HG03342 (cell line): ENCODE measurements at regions not wholly inside any gene's neighbourhood (a gene's known extent, or its start where the extent isn't known, plus 50 kb on each side); places are given as distances from the start of the nearest gene placed in this dataset.
"Not testable (repeated sequence)": the region's sequence is repeated elsewhere in the genome, so short reads cannot be mapped to it uniquely, and the experiment has no call there.

Experiments
- ATAC-seq: cut with Tn5 transposase; IDR thresholded peaks from one replicate; pipeline ENCODE4 v1.9.1; 2021; ENCODE audit warnings: mild to moderate bottlenecking, moderate library complexity; ENCODE audit not compliant: unreplicated experiment

- ATAC-seq = no peak
Observed at GRCh38 chr4:86522349-86522748, 71.8 kb upstream of the PTPN13 start.

DNA sequence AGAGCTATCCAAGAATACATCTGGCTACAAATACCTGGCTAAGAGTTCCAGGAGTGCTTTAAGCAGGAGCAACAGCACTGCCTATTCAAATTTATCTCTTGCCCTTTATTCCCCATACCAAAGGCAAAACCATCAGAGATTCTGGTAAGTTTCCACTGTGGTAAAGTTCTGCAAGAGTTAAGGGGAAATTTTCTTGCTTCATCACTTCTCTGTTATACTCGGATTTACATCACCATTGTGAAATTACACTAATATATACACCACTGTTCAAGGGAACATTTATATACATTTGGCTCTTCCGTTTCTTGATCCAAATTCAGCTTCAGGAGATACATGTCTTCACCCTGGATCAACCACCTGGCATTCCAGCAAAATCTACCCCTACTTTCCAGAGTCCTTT lies 70.8 kb upstream of the PTPN13 start:
- no peak for ATAC-seq

DNA sequence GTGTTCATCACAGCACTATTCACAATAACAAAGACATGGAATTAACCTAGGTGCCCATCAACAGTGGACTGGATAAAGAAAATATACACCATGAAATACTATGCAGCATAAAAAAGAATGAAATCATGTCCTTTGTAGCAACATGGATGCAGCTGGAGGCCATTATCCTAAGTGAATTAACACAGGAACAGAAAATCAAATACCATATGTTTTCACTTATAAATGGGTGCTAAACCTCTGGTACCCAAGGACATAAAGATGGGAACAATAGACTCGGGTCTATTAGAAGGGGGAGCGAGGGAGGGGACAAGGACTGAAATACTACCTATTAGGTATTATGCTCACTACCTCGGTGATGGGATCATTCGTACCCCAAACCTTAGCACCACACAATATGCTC lies 66.4 kb upstream of the PTPN13 start:
- ATAC-seq = not testable (repeated sequence)

DNA sequence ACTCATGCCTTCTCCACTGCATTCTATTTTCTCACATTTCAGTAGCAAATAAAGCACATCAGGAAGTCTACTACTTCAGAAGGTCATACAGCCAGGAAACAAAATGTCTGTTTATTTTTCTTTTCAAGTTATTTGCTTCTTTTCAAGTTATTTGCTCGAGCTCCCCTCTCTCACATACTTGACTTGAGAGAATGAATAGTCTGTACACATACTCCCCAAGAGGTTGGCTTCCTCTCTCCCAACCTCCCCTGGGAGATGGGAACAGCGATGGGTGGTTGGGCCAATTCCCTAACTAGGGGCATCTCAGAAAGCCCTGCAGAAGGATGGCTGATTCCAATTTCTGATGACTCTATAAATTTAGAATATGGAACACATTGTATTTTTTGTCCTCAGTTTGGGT lies 64.7 kb upstream of the PTPN13 start:
- no peak for ATAC-seq

GRCh38 chr4:86530183-86530582 lies 63.9 kb upstream of the PTPN13 start:
- ATAC-seq = peak; percentile 43

GRCh38 chr4:86531440-86531839 lies 62.7 kb upstream of the PTPN13 start:
- no peak for ATAC-seq

DNA sequence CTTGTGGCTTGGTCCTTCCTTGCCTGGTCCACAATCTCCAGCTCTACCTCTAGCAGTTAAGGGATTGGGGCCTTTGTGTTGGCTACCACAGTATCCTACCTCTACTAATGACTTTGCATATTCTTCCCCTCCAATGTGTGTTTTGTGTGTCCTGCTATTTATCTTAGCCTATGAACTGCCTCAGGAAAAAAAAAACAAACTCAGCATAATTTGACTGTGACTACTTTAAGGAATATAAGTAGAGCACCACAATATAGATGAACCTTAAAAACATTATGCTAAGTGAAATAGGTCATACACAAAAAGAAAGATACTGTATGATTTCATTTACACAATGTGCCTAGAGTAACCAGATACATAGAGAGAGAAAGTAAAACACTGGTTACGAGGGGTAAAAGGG lies 61.3 kb upstream of the PTPN13 start:
- ATAC-seq = no peak

- no peak for ATAC-seq
Observed at GRCh38 chr4:86536151-86536550, 58.0 kb upstream of the PTPN13 start.

GRCh38 chr4:86542319-86543027 lies 51.6 kb upstream of the PTPN13 start:
- ATAC-seq = no peak

GRCh38 chr4:86543080-86543479 lies 51.0 kb upstream of the PTPN13 start:
- no peak for ATAC-seq

GRCh38 chr4:86543560-86544309 lies 50.4 kb upstream of the PTPN13 start:
- no peak for ATAC-seq

- ATAC-seq = peak; percentile 87
Observed at GRCh38 chr4:86544310-86544966, 49.7 kb upstream of the PTPN13 start.
